HEK293 (cell line): ENCODE measurements at regions not wholly inside any gene's neighbourhood (a gene's known extent, or its start where the extent isn't known, plus 50 kb on each side); places are given as distances from the start of the nearest gene placed in this dataset.

Source experiments
- CTCF ChIP-seq: fragments of 450-650 bp; formaldehyde crosslinking; IDR thresholded peaks from 2 replicates; pipeline ENCODE4 v1.5.1; 2016; ENCODE audit warnings: missing biosample characterization, missing genetic modification characterization
- IKZF3 ChIP-seq: fragments of 450-650 bp; IDR thresholded peaks from 2 replicates; pipeline ENCODE4 v1.5.0; 2018; ENCODE audit warnings: missing biosample characterization, mild to moderate bottlenecking, missing genetic modification characterization, moderate library complexity
- SETDB1 ChIP-seq: IDR thresholded peaks from one replicate; pipeline ENCODE4 v1.6.1; 2017; ENCODE audit warnings: mild to moderate bottlenecking, low read length, moderate library complexity, mixed read lengths; ENCODE audit not compliant: insufficient read length
- ZBTB20 ChIP-seq: fragments of 450-650 bp; formaldehyde crosslinking; IDR thresholded peaks from 2 replicates; pipeline ENCODE4 v1.5.1; 2016; ENCODE audit warnings: missing biosample characterization, missing genetic modification characterization
- ZFP37 ChIP-seq: fragments of 450-650 bp; formaldehyde crosslinking; IDR thresholded peaks from 2 replicates; pipeline ENCODE4 v1.5.1; 2016; ENCODE audit warnings: missing biosample characterization, missing genetic modification characterization
- ZNF404 ChIP-seq: fragments of 450-650 bp; formaldehyde crosslinking; IDR thresholded peaks from 2 replicates; pipeline ENCODE4 v1.5.1; 2017; ENCODE audit warnings: missing biosample characterization, missing genetic modification characterization
- ZNF416 ChIP-seq: fragments of 450-650 bp; formaldehyde crosslinking; IDR thresholded peaks from 2 replicates; pipeline ENCODE4 v1.5.1; 2016; ENCODE audit warnings: missing biosample characterization, missing genetic modification characterization

DNA sequence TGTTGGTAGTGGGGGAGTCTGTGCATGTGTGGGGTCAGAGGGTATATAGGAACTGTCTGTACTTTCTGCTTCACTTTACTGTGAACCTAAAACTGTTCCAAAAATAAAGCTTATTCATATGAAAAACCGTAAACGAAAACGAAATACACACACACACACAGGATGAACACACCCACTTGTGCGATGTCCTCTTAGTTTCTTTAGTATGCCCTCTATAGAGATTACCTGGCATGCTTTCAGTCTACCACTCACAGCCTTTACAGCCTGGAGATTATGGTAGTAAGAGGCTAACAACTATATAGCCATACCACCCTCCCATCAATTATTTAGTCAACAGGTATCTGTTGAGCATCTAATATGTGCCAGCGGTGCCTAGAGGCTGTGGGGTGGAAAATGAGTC lies 60.0 kb upstream of the UBE3A start:
- TF ChIP-seq ZBTB20 (tag by site-specific recombination), result no peak
- no peak for TF ChIP-seq CTCF (tag by site-specific recombination)
- TF ChIP-seq ZFP37, result no peak
- no peak for TF ChIP-seq ZNF416 (tag by site-specific recombination)
- no peak for TF ChIP-seq ZNF404 (tag by site-specific recombination)
- no peak for TF ChIP-seq IKZF3 (tag by site-specific recombination)
- TF ChIP-seq SETDB1, result no peak
